ENCODE measurements at regions not wholly inside any gene's neighbourhood (a gene's known extent, or its start where the extent isn't known, plus 50 kb on each side); places are given as distances from the start of the nearest gene placed in this dataset.

DNA sequence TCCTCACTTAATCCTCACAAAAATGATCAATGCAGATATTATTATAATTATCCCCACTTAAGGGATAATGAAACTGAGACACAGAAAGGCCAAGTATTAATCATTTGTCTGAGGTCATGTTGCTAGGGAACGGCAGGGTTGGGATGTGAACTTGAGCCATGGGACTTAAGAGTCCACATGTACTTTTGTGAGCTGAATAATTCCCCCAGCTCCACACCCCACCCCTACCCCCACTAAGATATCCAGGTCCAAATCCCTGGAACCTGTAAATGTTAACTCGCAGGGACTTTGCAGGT lies 290.5 kb upstream of the GADL1 start:
- H3K9ac ChIP-seq (ENCODE audit: low read depth, low read length): no peak overlapping the region
- no peak overlapping the region for H4K91ac ChIP-seq (ENCODE audit: insufficient read depth, low read depth, low read length)
- H3K4me2 ChIP-seq (ENCODE audit: low read depth, low read length): no peak overlapping the region
- no peaks in the 10 kb centered on the region for H3K79me1 ChIP-seq (ENCODE audit: low read depth in 1 of 2, low read length in 2 of 2)
- no peak overlapping the region for H2AK5ac ChIP-seq (ENCODE audit: low read depth, low read length)
- no peaks in the 10 kb centered on the region for H3K9me1 ChIP-seq (ENCODE audit: insufficient read depth, low read length)
- ATAC-seq (ENCODE audit: low read depth) (no peak), DNase-seq (no peak)
- CTCF ChIA-PET: no interaction called here
- peaks cover 5% of the 10 kb centered on the region for H3K27me3 ChIP-seq (ENCODE audit: control insufficient read depth, insufficient read depth, low read length)
- no peaks in the 10 kb centered on the region for H3K9me3 ChIP-seq (ENCODE audit: control insufficient read depth, insufficient read depth, low read length)
- H2BK5ac ChIP-seq (ENCODE audit: low read depth, low read length, poor library complexity, severe bottlenecking): no peak overlapping the region
- no peak overlapping the region for H3K18ac ChIP-seq (ENCODE audit: low read depth, low read length)
- WGBS, 2 experiments (ENCODE audit: extremely low coverage in 2 of 2, insufficient read length in 1 of 2): no CpG with 5 or more reads among the region's 2 CpGs
- no peak overlapping the region for H2AFZ ChIP-seq (replicated peaks; ENCODE audit: low read length, poor library complexity)
- H4K8ac ChIP-seq (ENCODE audit: low read depth in 2 of 2, low read length in 2 of 2): no peak overlapping the region
- BruUV-seq (replicated peaks): no TSS peak
- no peaks in the 10 kb centered on the region for H3K4me1 ChIP-seq (ENCODE audit: control insufficient read depth, insufficient read depth, low read length)
- TF ChIP-seq, protein P1, sequence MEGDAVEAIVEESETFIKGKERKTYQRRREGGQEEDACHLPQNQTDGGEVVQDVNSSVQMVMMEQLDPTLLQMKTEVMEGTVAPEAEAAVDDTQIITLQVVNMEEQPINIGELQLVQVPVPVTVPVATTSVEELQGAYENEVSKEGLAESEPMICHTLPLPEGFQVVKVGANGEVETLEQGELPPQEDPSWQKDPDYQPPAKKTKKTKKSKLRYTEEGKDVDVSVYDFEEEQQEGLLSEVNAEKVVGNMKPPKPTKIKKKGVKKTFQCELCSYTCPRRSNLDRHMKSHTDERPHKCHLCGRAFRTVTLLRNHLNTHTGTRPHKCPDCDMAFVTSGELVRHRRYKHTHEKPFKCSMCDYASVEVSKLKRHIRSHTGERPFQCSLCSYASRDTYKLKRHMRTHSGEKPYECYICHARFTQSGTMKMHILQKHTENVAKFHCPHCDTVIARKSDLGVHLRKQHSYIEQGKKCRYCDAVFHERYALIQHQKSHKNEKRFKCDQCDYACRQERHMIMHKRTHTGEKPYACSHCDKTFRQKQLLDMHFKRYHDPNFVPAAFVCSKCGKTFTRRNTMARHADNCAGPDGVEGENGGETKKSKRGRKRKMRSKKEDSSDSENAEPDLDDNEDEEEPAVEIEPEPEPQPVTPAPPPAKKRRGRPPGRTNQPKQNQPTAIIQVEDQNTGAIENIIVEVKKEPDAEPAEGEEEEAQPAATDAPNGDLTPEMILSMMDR (conservative IDR thresholded peaks at IDR 0.05; ENCODE audit: low read depth, low read length): no peak
- no peak for TF ChIP-seq MAFK (IDR thresholded peaks at IDR 0.05; ENCODE audit: low read depth, low read length)
- TF ChIP-seq CEBPB (IDR thresholded peaks at IDR 0.05; ENCODE audit: low read depth, low read length): no peak
- no peak for TF ChIP-seq NFE2L2 (IDR thresholded peaks at IDR 0.05; ENCODE audit: low read depth, low read length)
- no peak for TF ChIP-seq BHLHE40 (IDR thresholded peaks at IDR 0.05; ENCODE audit: low read depth, low read length)
- TF ChIP-seq CHD1 (IDR thresholded peaks at IDR 0.05; ENCODE audit: low read depth, low read length): no peak
- TF ChIP-seq RFX5 (IDR thresholded peaks at IDR 0.05; ENCODE audit: low read depth, low read length): no peak
- no peak for TF ChIP-seq RCOR1 (IDR thresholded peaks at IDR 0.05; ENCODE audit: insufficient replicate concordance, low read length)
- H2AK9ac ChIP-seq (replicated peaks; ENCODE audit: low read depth, low read length, poor library complexity): no peak overlapping the region
- H4K20me1 ChIP-seq (ENCODE audit: insufficient read depth, low read length): no peaks in the 10 kb centered on the region
- H2BK20ac ChIP-seq (ENCODE audit: low read depth, low read length): no peak overlapping the region
- no peak overlapping the region for H3K4ac ChIP-seq (ENCODE audit: low read depth, low read length)
- no peak overlapping the region for H3K23ac ChIP-seq (ENCODE audit: low read depth, low read length)
- in situ Hi-C loops (cut with MboI; ENCODE audit: low sequenced_read_pairs) (no loop called here), dilution Hi-C loops (cut with HindIII; ENCODE audit: low sequenced_read_pairs, unreplicated experiment) (no loop called here), intact Hi-C loops (cut with micrococcal nuclease) (no loop called here)
- H3K56ac ChIP-seq (ENCODE audit: extremely low read depth, insufficient read depth, low read length): no peak overlapping the region
- no peak overlapping the region for H2BK120ac ChIP-seq (ENCODE audit: low read depth, low read length)
- no peak overlapping the region for H3K4me3 ChIP-seq (ENCODE audit: insufficient read depth, low read depth, low read length)
- no peak overlapping the region for H4K5ac ChIP-seq (ENCODE audit: low read depth, low read length)
- POLR2A ChIA-PET (ENCODE audit: unreplicated experiment): no interaction called here
- H3K14ac ChIP-seq (replicated peaks; ENCODE audit: low read depth, low read length): no peak overlapping the region
- no peak overlapping the region for H3K27ac ChIP-seq (ENCODE audit: insufficient read depth, low read length)
- H2BK15ac ChIP-seq (ENCODE audit: low read depth, low read length): no peak overlapping the region
- H3K36me3 ChIP-seq (ENCODE audit: control insufficient read depth, insufficient read depth, low read length): no peaks in the 10 kb centered on the region

All from IMR-90 (cell line).